BLaER1 treated with 17β-estradiol and CSF1 and Interleukin-3, amounts not matched to agents 10 nM and 100 nM (cell line): ENCODE measurements at regions not wholly inside any gene's neighbourhood (a gene's known extent, or its start where the extent isn't known, plus 50 kb on each side); places are given as distances from the start of the nearest gene placed in this dataset.

Experiments used
- H3K27ac ChIP-seq, 11 experiments: shearing (Covaris generic); formaldehyde crosslinking; 2 replicates each; pipeline ENCODE4 v1.8.1; 2022
- H3K27me3 ChIP-seq, 11 experiments: shearing (Covaris generic); formaldehyde crosslinking; 2 replicates each; pipeline ENCODE4 v1.8.1; 2022
- H3K36me3 ChIP-seq, 11 experiments: shearing (Covaris generic); formaldehyde crosslinking; 2 replicates each; pipeline ENCODE4 v1.8.1; 2022
- H3K4me1 ChIP-seq, 10 experiments: shearing (Covaris generic); formaldehyde crosslinking; 2 replicates each; pipeline ENCODE4 v1.8.1; 2022
- H3K4me2 ChIP-seq, 11 experiments: shearing (Covaris generic); formaldehyde crosslinking; 2 replicates each; pipeline ENCODE4 v1.8.1; 2022
- H3K4me3 ChIP-seq, 10 experiments: shearing (Covaris generic); formaldehyde crosslinking; 2 replicates each; pipeline ENCODE4 v1.8.1; 2022
- H3K9ac ChIP-seq, 11 experiments: shearing (Covaris generic); formaldehyde crosslinking; 2 replicates each; pipeline ENCODE4 v1.8.1; 2022
- H3K9me3 ChIP-seq, 11 experiments: shearing (Covaris generic); formaldehyde crosslinking; replicated peaks in 1 of 11; 2 replicates each; pipeline ENCODE4 v1.8.1; 2022
- H4K20me1 ChIP-seq, 11 experiments: shearing (Covaris generic); formaldehyde crosslinking; 2 replicates each; pipeline ENCODE4 v1.8.1; 2022
- Cebpa-rat ChIP-seq, 11 experiments: shearing (Covaris generic); IDR thresholded peaks; 2 replicates each; pipeline ENCODE4 v1.8.1; 2022

- no peaks in the 10 kb centered on the region; a peak in 2 of 22 replicates for H3K36me3 ChIP-seq
- TF ChIP-seq Cebpa-rat (IDR thresholded peaks at IDR 0.05) = no peak
- peaks cover 15 to 31% (median 23%) of the 10 kb centered on the region in 11 experiments for H3K9me3 ChIP-seq
- H3K9ac ChIP-seq = no peak overlapping the region
- no peaks in the 10 kb centered on the region for H3K4me1 ChIP-seq
- H3K4me3 ChIP-seq = no peak overlapping the region
- no peak overlapping the region for H3K4me2 ChIP-seq
- H4K20me1 ChIP-seq = no peaks in the 10 kb centered on the region; a peak in 1 of 22 replicates
- no peaks in the 10 kb centered on the region; a peak in 1 of 22 replicates for H3K27me3 ChIP-seq
- no peak overlapping the region for H3K27ac ChIP-seq
Measured at GRCh38 chr17:72487731-72488494, 367.1 kb downstream of the SOX9 start.

GRCh38 chr17:72488555-72489271 is 367.9 kb downstream of the SOX9 start:
- no peaks in the 10 kb centered on the region for H3K4me1 ChIP-seq
- H3K9me3 ChIP-seq = peaks cover 9 to 23% (median 15%) of the 10 kb centered on the region in 11 experiments
- H3K4me2 ChIP-seq = no peak overlapping the region
- no peak overlapping the region for H3K9ac ChIP-seq
- no peak overlapping the region for H3K4me3 ChIP-seq
- H3K27ac ChIP-seq = no peak overlapping the region
- TF ChIP-seq Cebpa-rat (IDR thresholded peaks at IDR 0.05) = no peak
- H4K20me1 ChIP-seq = no peaks in the 10 kb centered on the region; a peak in 1 of 22 replicates
- no peaks in the 10 kb centered on the region; a peak in 1 of 22 replicates for H3K27me3 ChIP-seq
- H3K36me3 ChIP-seq = no peaks in the 10 kb centered on the region; a peak in 2 of 22 replicates

GRCh38 chr17:72489272-72489641 is 368.4 kb downstream of the SOX9 start:
- H3K27me3 ChIP-seq = no peaks in the 10 kb centered on the region; a peak in 1 of 22 replicates
- H3K9ac ChIP-seq = no peak overlapping the region
- H3K27ac ChIP-seq = no peak overlapping the region
- no peaks in the 10 kb centered on the region; a peak in 2 of 22 replicates for H3K36me3 ChIP-seq
- peaks cover 9 to 21% (median 14%) of the 10 kb centered on the region in 11 experiments; a peak in 21 of 22 replicates for H3K9me3 ChIP-seq
- H4K20me1 ChIP-seq = no peaks in the 10 kb centered on the region; a peak in 1 of 22 replicates
- H3K4me1 ChIP-seq = no peaks in the 10 kb centered on the region
- H3K4me3 ChIP-seq = no peak overlapping the region
- no peak for TF ChIP-seq Cebpa-rat (IDR thresholded peaks at IDR 0.05)
- no peak overlapping the region for H3K4me2 ChIP-seq

- TF ChIP-seq Cebpa-rat (IDR thresholded peaks at IDR 0.05) = no peak
- Histone ChIP-seq H3K4me2 (no peak overlapping the region), H3K9ac (no peak overlapping the region), H3K36me3 (no peaks in the 10 kb centered on the region; a peak in 2 of 22 replicates), H3K27me3 (no peaks in the 10 kb centered on the region; a peak in 1 of 22 replicates), H3K4me3 (no peak overlapping the region), H3K27ac (no peak overlapping the region), H3K9me3 (peaks cover 9 to 21% (median 14%) of the 10 kb centered on the region in 11 experiments; a peak in 21 of 22 replicates), H4K20me1 (no peaks in the 10 kb centered on the region; a peak in 1 of 22 replicates), H3K4me1 (no peaks in the 10 kb centered on the region)
Measured at GRCh38 chr17:72491102-72491501, 370.3 kb downstream of the SOX9 start.

GRCh38 chr17:72492494-72492893 is 371.7 kb downstream of the SOX9 start:
- TF ChIP-seq Cebpa-rat (IDR thresholded peaks at IDR 0.05) = no peak
- no peak overlapping the region for H3K4me2 ChIP-seq
- no peaks in the 10 kb centered on the region; a peak in 1 of 22 replicates for H3K27me3 ChIP-seq
- no peak overlapping the region for H3K4me3 ChIP-seq
- H3K9me3 ChIP-seq = peaks cover 9 to 24% (median 14%) of the 10 kb centered on the region in 11 experiments; a peak in 21 of 22 replicates
- no peak overlapping the region for H3K9ac ChIP-seq
- H3K4me1 ChIP-seq = no peaks in the 10 kb centered on the region
- no peaks in the 10 kb centered on the region; a peak in 1 of 22 replicates for H4K20me1 ChIP-seq
- H3K36me3 ChIP-seq = no peaks in the 10 kb centered on the region; a peak in 2 of 22 replicates
- H3K27ac ChIP-seq = no peak overlapping the region

- TF ChIP-seq Cebpa-rat (IDR thresholded peaks at IDR 0.05) = no peak
- Histone ChIP-seq H3K4me3 (no peak overlapping the region), H3K9ac (no peak overlapping the region), H3K4me2 (no peak overlapping the region), H3K4me1 (no peaks in the 10 kb centered on the region), H3K9me3 (peaks cover 10 to 28% (median 14%) of the 10 kb centered on the region in 11 experiments; a peak in 21 of 22 replicates), H3K27me3 (no peaks in the 10 kb centered on the region; a peak in 1 of 22 replicates), H3K27ac (no peak overlapping the region), H3K36me3 (no peaks in the 10 kb centered on the region; a peak in 2 of 22 replicates), H4K20me1 (no peaks in the 10 kb centered on the region; a peak in 1 of 22 replicates)
Measured at GRCh38 chr17:72492941-72493340, 372.1 kb downstream of the SOX9 start.

- Histone ChIP-seq H3K9ac (no peak overlapping the region), H3K4me3 (no peak overlapping the region), H3K27ac (no peak overlapping the region), H3K4me2 (no peak overlapping the region), H3K9me3 (peaks cover 10 to 31% (median 14%) of the 10 kb centered on the region in 11 experiments; a peak in 21 of 22 replicates), H3K4me1 (no peaks in the 10 kb centered on the region), H3K36me3 (no peaks in the 10 kb centered on the region; a peak in 2 of 22 replicates), H3K27me3 (no peaks in the 10 kb centered on the region), H4K20me1 (no peaks in the 10 kb centered on the region)
- TF ChIP-seq Cebpa-rat (IDR thresholded peaks at IDR 0.05) = no peak
Measured at GRCh38 chr17:72494566-72494965, 373.7 kb downstream of the SOX9 start.

GRCh38 chr17:72496461-72496860 is 375.6 kb downstream of the SOX9 start:
- Histone ChIP-seq H3K4me3 (no peak overlapping the region), H3K4me2 (no peak overlapping the region), H3K9me3 (peaks cover 0 to 17% (median 4%) of the 10 kb centered on the region in 11 experiments; a peak in 7 of 22 replicates), H3K27me3 (no peaks in the 10 kb centered on the region), H3K36me3 (no peaks in the 10 kb centered on the region), H4K20me1 (no peaks in the 10 kb centered on the region), H3K4me1 (no peaks in the 10 kb centered on the region), H3K27ac (no peak overlapping the region), H3K9ac (no peak overlapping the region)
- no peak for TF ChIP-seq Cebpa-rat (IDR thresholded peaks at IDR 0.05)

GRCh38 chr17:72497915-72498314 is 377.1 kb downstream of the SOX9 start:
- Histone ChIP-seq H3K36me3 (no peaks in the 10 kb centered on the region), H3K27ac (no peak overlapping the region), H4K20me1 (no peaks in the 10 kb centered on the region), H3K4me2 (no peak overlapping the region), H3K9ac (no peak overlapping the region), H3K4me1 (peaks cover 0 to 4% (median 0%) of the 10 kb centered on the region in 10 experiments; a peak in 3 of 20 replicates), H3K4me3 (no peak overlapping the region), H3K27me3 (no peaks in the 10 kb centered on the region), H3K9me3 (peaks cover 0 to 10% (median 0%) of the 10 kb centered on the region in 11 experiments; a peak in 5 of 22 replicates)
- TF ChIP-seq Cebpa-rat (IDR thresholded peaks at IDR 0.05) = no peak
